C4-2B (cell line): ENCODE measurements at regions not wholly inside any gene's neighbourhood (a gene's known extent, or its start where the extent isn't known, plus 50 kb on each side); places are given as distances from the start of the nearest gene placed in this dataset.

ENCODE experiments used
- CTCF ChIP-seq: fragments of 450-650 bp; conservative IDR thresholded peaks from 2 replicates; pipeline ENCODE4 v1.5.1; 2017; ENCODE audit warnings: mild to moderate bottlenecking
- ZFX ChIP-seq: fragments of 450-650 bp; IDR thresholded peaks from 2 replicates; pipeline ENCODE4 v1.6.1; 2017

- TF ChIP-seq CTCF (no peak), ZFX (no peak)
Measured at GRCh38 chr1:220451532-220451931, 76.4 kb upstream of the MARK1 start.
